Small intestine (tissue), 7 donors: ENCODE measurements at regions not wholly inside any gene's neighbourhood (a gene's known extent, or its start where the extent isn't known, plus 50 kb on each side); places are given as distances from the start of the nearest gene placed in this dataset.

Source experiments
- DNase-seq, 2 donors: peaks; one replicate each; pipeline versions ENCODE4 v3.0.0 to v3.0.0-alpha.2; 2013
- FAIRE-seq: peaks from 2 replicates; lab custom pipeline; 2012; peaks lifted over from hg19 to GRCh38; lab: Jason Lieb, UNC
- H3K27ac ChIP-seq, 3 donors: one replicate each; pipeline ENCODE4 v1.5.1; 2013; ENCODE audit warnings: low read length in 2 of 3, mild to moderate bottlenecking in 2 of 3, control low read depth in 1 of 3, inconsistent platforms in 1 of 3, low read depth in 1 of 3, moderate library complexity in 1 of 3
- H3K27me3 ChIP-seq, 3 donors: one replicate each; pipeline ENCODE4 v1.6.1; 2013; ENCODE audit warnings: low read length in 3 of 3, inconsistent platforms in 1 of 3; ENCODE audit not compliant: control insufficient read depth in 3 of 3, insufficient read depth in 3 of 3
- H3K36me3 ChIP-seq, 3 donors: one replicate each; pipeline ENCODE4 v1.6.1; 2013; ENCODE audit warnings: low read length in 3 of 3, inconsistent platforms in 1 of 3, low read depth in 1 of 3, mild to moderate bottlenecking in 1 of 3, moderate library complexity in 1 of 3; ENCODE audit not compliant: control insufficient read depth in 3 of 3, insufficient read depth in 2 of 3
- H3K4me1 ChIP-seq, 3 donors: one replicate each; pipeline ENCODE4 v1.6.1; 2013; ENCODE audit warnings: low read length in 2 of 3, inconsistent platforms in 1 of 3, low read depth in 1 of 3, mild to moderate bottlenecking in 1 of 3, moderate library complexity in 1 of 3; ENCODE audit not compliant: control insufficient read depth in 3 of 3, insufficient read depth in 2 of 3
- H3K4me3 ChIP-seq, 3 donors: one replicate each; pipeline ENCODE4 v1.5.1; 2013; ENCODE audit warnings: low read length in 3 of 3, control low read depth in 1 of 3, inconsistent platforms in 1 of 3, low read depth in 1 of 3, mild to moderate bottlenecking in 1 of 3, moderate library complexity in 1 of 3
- H3K9me3 ChIP-seq, 2 donors: one replicate each; pipeline ENCODE4 v1.6.1; 2013; ENCODE audit warnings: low read depth in 1 of 2, low read length in 1 of 2; ENCODE audit not compliant: control insufficient read depth in 2 of 2, insufficient read depth in 1 of 2
- WGBS, 3 donors: extraction: QIAGEN DNeasy Blood & Tissue Kit; methylation state at CpG; one replicate each; pipeline ENCODE4 v1.1.7; 2013; 5-methylcytosine and 5-hydroxymethylcytosine counted together
- donor health status: healthy with polysubstance abuse.
- donor health status: control.
- donor health status: control.
- donor health status: Bipolar disorder and iron deficiency.
- donor health status: healthy.

DNA sequence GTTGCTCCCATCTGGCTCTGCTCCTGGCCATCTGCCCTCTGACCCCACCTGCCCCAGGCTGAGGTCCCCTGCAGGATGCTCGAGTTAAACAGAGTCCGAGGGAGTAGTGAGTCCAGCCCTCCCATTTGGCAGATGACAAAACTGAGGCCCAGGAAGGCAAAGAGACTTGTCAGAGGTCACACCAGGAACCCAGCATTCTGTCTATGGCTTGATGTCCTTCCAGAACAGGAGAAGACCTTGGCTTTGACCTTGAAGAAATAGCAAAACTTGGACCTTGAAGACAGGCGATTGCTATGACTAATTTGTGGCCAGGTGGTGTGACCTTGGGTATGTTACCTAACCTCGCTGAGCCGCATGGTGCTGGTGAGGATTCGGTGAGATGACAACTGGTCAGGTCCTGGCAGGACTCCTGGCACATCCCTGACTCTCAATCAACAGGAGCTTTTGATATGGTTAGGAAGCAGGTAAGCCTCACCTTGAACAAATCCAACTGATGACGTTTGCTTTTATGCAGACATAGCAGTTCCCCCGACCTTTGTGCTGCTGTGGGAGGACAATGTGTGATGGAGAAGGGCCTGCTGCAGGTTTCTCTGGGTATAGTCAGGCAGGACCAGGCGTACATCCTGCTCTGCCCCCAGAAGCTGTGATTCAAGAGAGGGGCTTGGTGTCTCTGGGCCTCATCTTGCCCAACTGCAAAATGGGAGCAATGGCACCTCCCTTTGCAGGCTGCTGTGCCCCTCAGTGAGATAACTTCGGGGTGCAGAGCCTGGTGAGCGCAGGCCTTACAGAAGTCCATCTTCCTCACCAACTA, 198.7 kb downstream of the C9orf50 start:
- Histone ChIP-seq H3K9me3 (peaks cover 0 to 6% of the 10 kb centered on the region in 2 donors), H3K36me3 (no peaks in the 10 kb centered on the region), H3K27me3 (no peaks in the 10 kb centered on the region), H3K4me1 (peaks cover 0 to 13% (median 0%) of the 10 kb centered on the region in 3 donors), H3K27ac (peak overlapping the region in 2 of 3 donors; percentile 44 to 46), H3K4me3 (no peak overlapping the region)
- FAIRE-seq (no peak), DNase-seq (peak; percentile 52 to 66)
- 48 to 71% (median 50%) methylated on average over 11 of the region's 11 CpGs for WGBS, 3 donors

GRCh38 chr9:129421371-129421770, 199.5 kb downstream of the C9orf50 start:
- H3K36me3 ChIP-seq = no peaks in the 10 kb centered on the region
- WGBS, 3 donors = 83 to 94% (median 94%) methylated on average over 28 to 29 of the region's 29 CpGs
- FAIRE-seq (no peak), DNase-seq (no peak)
- peaks cover 0 to 6% of the 10 kb centered on the region in 2 donors for H3K9me3 ChIP-seq
- H3K4me3 ChIP-seq = no peak overlapping the region
- H3K27ac ChIP-seq = no peak overlapping the region
- H3K27me3 ChIP-seq = no peaks in the 10 kb centered on the region
- H3K4me1 ChIP-seq = peaks cover 0 to 18% (median 0%) of the 10 kb centered on the region in 3 donors

- Histone ChIP-seq H3K4me3 (no peak overlapping the region), H3K9me3 (peaks cover 0 to 6% of the 10 kb centered on the region in 2 donors), H3K27me3 (no peaks in the 10 kb centered on the region), H3K36me3 (no peaks in the 10 kb centered on the region), H3K4me1 (peaks cover 0 to 25% (median 0%) of the 10 kb centered on the region in 3 donors), H3K27ac (no peak overlapping the region)
- FAIRE-seq (no peak), DNase-seq (no peak)
- WGBS, 3 donors = 80 to 89% (median 87%) methylated on average over 6 to 10 of the region's 10 CpGs
Observed at GRCh38 chr9:129420721-129421120, 200.2 kb downstream of the C9orf50 start.

DNA sequence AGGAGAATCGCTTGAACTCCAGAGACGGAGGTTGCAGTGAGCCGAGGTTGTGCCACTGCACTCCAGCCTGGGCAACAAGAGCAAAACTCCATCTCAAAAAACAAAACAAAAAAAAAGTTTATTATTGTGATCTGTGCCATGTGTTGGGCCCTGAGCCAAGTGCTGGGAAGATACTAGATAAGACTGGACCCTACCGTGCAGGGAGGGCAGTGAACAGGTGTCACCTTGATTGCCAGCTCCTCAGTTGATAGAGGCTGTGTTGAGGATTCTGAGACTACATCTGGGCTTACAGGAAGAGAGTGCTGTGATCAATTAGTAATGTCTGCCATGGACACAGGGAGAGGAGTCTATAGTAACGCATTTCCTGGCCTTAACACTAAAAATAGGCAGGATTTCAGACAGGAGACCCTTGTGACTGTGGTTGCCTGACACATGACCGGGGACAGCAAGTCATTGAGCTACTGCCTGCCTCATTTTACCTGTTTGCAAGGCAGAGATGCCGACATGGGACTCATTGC, 201.5 kb downstream of the C9orf50 start:
- Histone ChIP-seq H3K27ac (no peak overlapping the region), H3K4me1 (peaks cover 0 to 37% (median 4%) of the 10 kb centered on the region in 3 donors), H3K36me3 (no peaks in the 10 kb centered on the region), H3K4me3 (no peak overlapping the region), H3K27me3 (no peaks in the 10 kb centered on the region), H3K9me3 (peaks cover 0 to 6% of the 10 kb centered on the region in 2 donors)
- 74 to 83% (median 77%) methylated on average over 7 of the region's 7 CpGs for WGBS, 3 donors
- FAIRE-seq (no peak), DNase-seq (no peak)

DNA sequence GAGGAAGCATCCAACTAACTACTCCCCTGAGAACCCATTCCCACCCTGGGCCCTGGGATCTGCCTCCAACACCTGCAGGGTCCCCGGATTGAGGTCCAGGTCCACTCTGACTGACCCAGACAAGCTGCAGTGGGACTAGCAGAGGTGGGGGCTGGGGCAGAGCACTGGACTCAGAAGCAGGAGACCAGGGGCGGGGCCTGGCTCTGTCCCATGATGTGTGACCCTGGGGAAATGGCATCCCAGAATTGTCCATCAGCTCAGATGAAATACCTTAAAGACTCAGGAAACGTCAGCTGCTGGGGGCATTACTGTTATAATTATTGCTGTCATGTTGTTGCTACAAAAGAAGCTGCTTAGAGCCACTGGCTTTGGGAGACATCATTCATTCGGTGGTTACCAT, 202.4 kb downstream of the C9orf50 start:
- Histone ChIP-seq H3K9me3 (peaks cover 0 to 6% of the 10 kb centered on the region in 2 donors), H3K27ac (no peak overlapping the region), H3K4me3 (no peak overlapping the region), H3K36me3 (no peaks in the 10 kb centered on the region), H3K27me3 (no peaks in the 10 kb centered on the region), H3K4me1 (peaks cover 0 to 44% (median 7%) of the 10 kb centered on the region in 3 donors)
- DNase-seq (no peak), FAIRE-seq (no peak)
- 77 to 86% (median 80%) methylated on average over 4 of the region's 4 CpGs for WGBS, 3 donors

GRCh38 chr9:129416821-129417539, 203.9 kb downstream of the C9orf50 start:
- WGBS, 3 donors = 38 to 53% (median 48%) methylated on average over 9 to 12 of the region's 12 CpGs

GRCh38 chr9:129415942-129416651, 204.8 kb downstream of the C9orf50 start:
- 34 to 51% (median 43%) methylated on average over 25 to 26 of the region's 26 CpGs for WGBS, 3 donors
- peak overlapping the region in 2 of 3 donors; percentile 14 to 59 for H3K27ac ChIP-seq
- FAIRE-seq = no peak

More at GRCh38 chr9:129416821-129417539, 203.9 kb downstream of the C9orf50 start:
- Histone ChIP-seq H3K27ac (peak overlapping the region in 2 of 3 donors; percentile 14 to 59), H3K36me3 (no peaks in the 10 kb centered on the region), H3K27me3 (no peaks in the 10 kb centered on the region), H3K9me3 (peaks cover 0 to 6% of the 10 kb centered on the region in 2 donors), H3K4me3 (no peak overlapping the region), H3K4me1 (peaks cover 3 to 45% (median 7%) of the 10 kb centered on the region in 3 donors)
- DNase-seq (no peak), FAIRE-seq (no peak)

More at GRCh38 chr9:129415942-129416651, 204.8 kb downstream of the C9orf50 start:
- Histone ChIP-seq H3K36me3 (no peaks in the 10 kb centered on the region), H3K4me1 (peaks cover 7 to 51% (median 8%) of the 10 kb centered on the region in 3 donors), H3K4me3 (no peak overlapping the region), H3K27me3 (no peaks in the 10 kb centered on the region), H3K9me3 (peaks cover 0 to 7% of the 10 kb centered on the region in 2 donors)
- DNase-seq = peak in 1 of 2 donors; percentile 57
